ENCODE measurements at regions not wholly inside any gene's neighbourhood (a gene's known extent, or its start where the extent isn't known, plus 50 kb on each side); places are given as distances from the start of the nearest gene placed in this dataset.

- no peak overlapping the region for H3K9ac ChIP-seq (ENCODE audit: low read length)
- no peak overlapping the region for H3K4me3 ChIP-seq (ENCODE audit: low read length)
- no peak overlapping the region for H2AFZ ChIP-seq (ENCODE audit: low read depth, low read length)
- H3K4me2 ChIP-seq (ENCODE audit: low read length) = no peak overlapping the region
- H3K27ac ChIP-seq (ENCODE audit: low read length) = no peak overlapping the region
- no peaks in the 10 kb centered on the region for H3K9me3 ChIP-seq (ENCODE audit: insufficient read depth, low read length)
- H3K79me2 ChIP-seq (ENCODE audit: low read length) = no peaks in the 10 kb centered on the region
- peaks cover 7% of the 10 kb centered on the region for H3K4me1 ChIP-seq (ENCODE audit: low read length)
- no peak for TF ChIP-seq CTCF (IDR thresholded peaks at IDR 0.05; ENCODE audit: low read depth, low read length)
- no peak for TF ChIP-seq EZH2phosphoT487 (IDR thresholded peaks at IDR 0.05; ENCODE audit: low read depth)
- no peaks in the 10 kb centered on the region for H3K27me3 ChIP-seq (ENCODE audit: low read depth, low read length)
- no peaks in the 10 kb centered on the region for H4K20me1 ChIP-seq (ENCODE audit: insufficient read depth, low read length)
- no peaks in the 10 kb centered on the region for H3K36me3 ChIP-seq (replicated peaks; ENCODE audit: low read depth, low read length)
Measured at GRCh38 chr21:24096651-24097050, 1510.6 kb downstream of the MRPL39 start.

- Histone ChIP-seq H3K4me1 (ENCODE audit: low read length) (peaks cover 7% of the 10 kb centered on the region), H4K20me1 (ENCODE audit: insufficient read depth, low read length) (no peaks in the 10 kb centered on the region), H3K4me3 (ENCODE audit: low read length) (no peak overlapping the region), H3K36me3 (replicated peaks; ENCODE audit: low read depth, low read length) (no peaks in the 10 kb centered on the region), H3K27me3 (ENCODE audit: low read depth, low read length) (no peaks in the 10 kb centered on the region), H3K79me2 (ENCODE audit: low read length) (no peaks in the 10 kb centered on the region), H3K4me2 (ENCODE audit: low read length) (no peak overlapping the region), H3K9me3 (ENCODE audit: insufficient read depth, low read length) (no peaks in the 10 kb centered on the region), H2AFZ (ENCODE audit: low read depth, low read length) (no peak overlapping the region), H3K9ac (ENCODE audit: low read length) (no peak overlapping the region), H3K27ac (ENCODE audit: low read length) (no peak overlapping the region)
- TF ChIP-seq EZH2phosphoT487 (IDR thresholded peaks at IDR 0.05; ENCODE audit: low read depth) = no peak
- no peak for TF ChIP-seq CTCF (IDR thresholded peaks at IDR 0.05; ENCODE audit: low read depth, low read length)
Measured at GRCh38 chr21:24093032-24093431, 1514.2 kb downstream of the MRPL39 start.

GRCh38 chr21:24076179-24076578, 1531.1 kb downstream of the MRPL39 start:
- H3K4me2 ChIP-seq (ENCODE audit: low read length) = no peak overlapping the region
- no peaks in the 10 kb centered on the region for H3K27me3 ChIP-seq (ENCODE audit: low read depth, low read length)
- TF ChIP-seq CTCF (IDR thresholded peaks at IDR 0.05; ENCODE audit: low read depth, low read length) = 0 out of 2 replicates have a peak, but pooled peaks have one; percentile 10
- TF ChIP-seq EZH2phosphoT487 (IDR thresholded peaks at IDR 0.05; ENCODE audit: low read depth) = no peak
- H3K4me1 ChIP-seq (ENCODE audit: low read length) = no peaks in the 10 kb centered on the region
- H2AFZ ChIP-seq (ENCODE audit: low read depth, low read length) = no peak overlapping the region
- no peak overlapping the region for H3K4me3 ChIP-seq (ENCODE audit: low read length)
- no peaks in the 10 kb centered on the region for H3K79me2 ChIP-seq (ENCODE audit: low read length)
- H4K20me1 ChIP-seq (ENCODE audit: insufficient read depth, low read length) = no peaks in the 10 kb centered on the region
- H3K36me3 ChIP-seq (replicated peaks; ENCODE audit: low read depth, low read length) = no peaks in the 10 kb centered on the region
- 0 out of 2 replicates have a peak, but pooled peaks cover 2% of the 10 kb centered on the region for H3K9me3 ChIP-seq (ENCODE audit: insufficient read depth, low read length)
- no peak overlapping the region for H3K9ac ChIP-seq (ENCODE audit: low read length)
- no peak overlapping the region for H3K27ac ChIP-seq (ENCODE audit: low read length)

- H3K36me3 ChIP-seq (replicated peaks; ENCODE audit: low read depth, low read length) = no peaks in the 10 kb centered on the region
- no peak for TF ChIP-seq EZH2phosphoT487 (IDR thresholded peaks at IDR 0.05; ENCODE audit: low read depth)
- no peak for TF ChIP-seq CTCF (IDR thresholded peaks at IDR 0.05; ENCODE audit: low read depth, low read length)
- no peak overlapping the region for H3K27ac ChIP-seq (ENCODE audit: low read length)
- H3K27me3 ChIP-seq (ENCODE audit: low read depth, low read length) = no peaks in the 10 kb centered on the region
- H3K4me2 ChIP-seq (ENCODE audit: low read length) = no peak overlapping the region
- no peaks in the 10 kb centered on the region for H4K20me1 ChIP-seq (ENCODE audit: insufficient read depth, low read length)
- no peaks in the 10 kb centered on the region for H3K4me1 ChIP-seq (ENCODE audit: low read length)
- H3K79me2 ChIP-seq (ENCODE audit: low read length) = no peaks in the 10 kb centered on the region
- H3K4me3 ChIP-seq (ENCODE audit: low read length) = no peak overlapping the region
- H3K9me3 ChIP-seq (ENCODE audit: insufficient read depth, low read length) = no peaks in the 10 kb centered on the region
- H2AFZ ChIP-seq (ENCODE audit: low read depth, low read length) = no peak overlapping the region
- no peak overlapping the region for H3K9ac ChIP-seq (ENCODE audit: low read length)
Measured at GRCh38 chr21:24055696-24056095, 1551.6 kb downstream of the MRPL39 start.

All from OCI-LY3 (cell line).